ENCODE measurements at regions not wholly inside any gene's neighbourhood (a gene's known extent, or its start where the extent isn't known, plus 50 kb on each side); places are given as distances from the start of the nearest gene placed in this dataset.

- DNase-seq (ENCODE audit: extremely low read depth, low read depth, low spot score) = no peak
Measured at GRCh38 chr20:58019850-58020625, 208.4 kb downstream of the ANKRD60 start.

- no peak for DNase-seq (ENCODE audit: extremely low read depth, low read depth, low spot score)
Measured at GRCh38 chr20:58019027-58019849, 209.2 kb downstream of the ANKRD60 start.

- no peak for DNase-seq (ENCODE audit: extremely low read depth, low read depth, low spot score)
Measured at GRCh38 chr20:58018590-58018989, 209.9 kb downstream of the ANKRD60 start.

GRCh38 chr20:58017970-58018530 is 210.4 kb downstream of the ANKRD60 start:
- no peak for DNase-seq (ENCODE audit: extremely low read depth, low read depth, low spot score)

DNA sequence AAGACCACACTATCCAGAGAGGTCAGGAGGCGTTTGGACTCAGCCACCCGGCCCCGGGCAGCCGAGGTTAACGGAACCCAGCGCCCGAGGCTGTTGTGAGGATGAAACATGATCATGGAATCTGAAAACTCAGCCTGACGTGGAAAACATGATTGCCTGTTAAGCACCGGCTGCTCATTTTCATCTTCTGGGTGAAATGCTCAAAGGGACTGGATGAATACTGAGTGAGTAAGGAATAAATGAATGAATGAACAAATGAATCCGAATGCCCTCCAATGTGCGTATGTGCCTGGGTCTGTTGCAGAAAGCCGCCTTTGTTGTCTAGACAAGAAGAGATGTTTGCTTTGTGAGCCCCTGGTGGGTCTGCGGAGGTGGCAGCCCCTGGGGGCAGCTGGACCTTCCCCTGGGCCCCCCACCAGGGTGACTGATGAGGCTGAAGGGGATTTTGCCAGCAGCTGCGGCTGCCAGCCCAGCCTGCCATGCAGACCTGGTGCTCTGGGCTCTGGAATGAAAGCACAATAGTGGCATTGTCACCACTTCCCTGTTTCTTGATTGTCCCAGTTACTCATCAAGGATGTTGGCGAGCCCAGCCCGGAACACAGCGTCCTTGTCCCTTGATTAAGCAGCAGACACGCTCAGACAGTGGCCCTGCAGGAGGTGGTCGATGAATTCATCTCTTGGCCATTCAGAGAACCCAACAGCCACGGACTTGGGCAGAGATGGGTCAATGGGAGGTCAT is 211.1 kb downstream of the ANKRD60 start:
- DNase-seq (ENCODE audit: extremely low read depth, low read depth, low spot score) = no peak

DNA sequence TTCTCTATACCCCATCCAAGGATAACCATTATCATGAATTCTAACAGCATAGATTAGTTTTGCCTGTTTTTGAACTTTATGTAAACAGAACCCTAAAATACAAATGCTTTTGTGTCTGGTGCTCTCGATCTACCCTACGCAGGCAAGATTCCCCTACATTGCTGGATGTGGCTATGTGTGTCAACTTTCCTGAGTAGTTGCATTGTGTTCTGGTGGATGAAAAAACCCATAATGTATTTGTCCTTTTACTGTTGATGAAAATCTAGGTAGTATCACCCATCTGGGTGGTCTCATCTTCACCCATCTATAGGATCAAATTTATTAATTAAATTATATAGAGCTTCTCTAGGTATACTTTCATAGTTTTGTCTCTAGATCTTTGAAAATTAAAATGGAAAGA is 211.7 kb downstream of the ANKRD60 start:
- DNase-seq (ENCODE audit: extremely low read depth, low read depth, low spot score) = no peak

GRCh38 chr20:58014628-58015315 is 213.7 kb downstream of the ANKRD60 start:
- no peak for DNase-seq (ENCODE audit: extremely low read depth, low read depth, low spot score)

- no peak for DNase-seq (ENCODE audit: extremely low read depth, low read depth, low spot score)
Measured at GRCh38 chr20:58012731-58013510, 215.5 kb downstream of the ANKRD60 start.

GRCh38 chr20:58011947-58012610 is 216.4 kb downstream of the ANKRD60 start:
- DNase-seq (ENCODE audit: extremely low read depth, low read depth, low spot score) = no peak

DNA sequence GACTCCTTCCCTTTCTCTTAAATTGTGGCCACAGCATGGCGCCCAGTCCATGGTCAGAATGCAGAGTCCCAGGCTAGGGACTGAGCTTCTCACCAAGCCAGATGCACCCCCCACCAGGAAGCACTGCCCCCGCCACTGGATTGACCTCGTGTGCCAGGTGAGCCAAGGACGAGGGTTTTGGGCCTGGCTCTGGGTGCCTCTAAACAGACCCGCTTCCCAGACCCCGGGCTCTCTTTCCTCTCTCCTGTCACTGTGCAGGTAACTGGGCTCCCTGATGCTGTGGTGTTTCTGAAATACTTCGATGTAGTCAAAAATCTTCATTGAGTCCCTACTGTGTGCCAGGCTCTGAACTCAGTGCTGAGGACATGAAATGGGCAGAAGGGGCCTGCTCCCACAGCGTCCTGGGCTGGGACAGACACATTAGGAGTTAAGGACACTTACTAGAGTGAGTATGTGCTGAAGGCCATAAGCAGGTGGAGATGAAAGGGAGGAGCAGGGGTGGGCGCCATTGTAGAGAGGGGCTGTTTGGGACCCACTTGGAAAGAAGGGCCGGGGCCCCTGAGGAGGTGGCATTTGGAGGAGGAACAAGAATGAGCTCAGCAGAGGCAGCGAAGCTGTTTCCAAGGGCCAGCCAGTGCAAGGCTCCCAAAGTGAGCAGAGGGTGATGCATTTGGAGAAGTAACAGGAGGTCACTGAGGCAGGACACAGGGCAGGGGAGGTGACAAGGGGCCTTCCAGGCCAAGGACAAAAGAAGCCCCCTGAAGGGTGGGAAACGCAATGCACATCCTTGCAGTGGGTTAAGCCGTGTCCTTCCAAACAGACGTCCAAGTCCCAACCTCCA is 217.1 kb downstream of the ANKRD60 start:
- no peak for DNase-seq (ENCODE audit: extremely low read depth, low read depth, low spot score)

GRCh38 chr20:58010666-58011065 is 217.8 kb downstream of the ANKRD60 start:
- no peak for DNase-seq (ENCODE audit: extremely low read depth, low read depth, low spot score)

DNA sequence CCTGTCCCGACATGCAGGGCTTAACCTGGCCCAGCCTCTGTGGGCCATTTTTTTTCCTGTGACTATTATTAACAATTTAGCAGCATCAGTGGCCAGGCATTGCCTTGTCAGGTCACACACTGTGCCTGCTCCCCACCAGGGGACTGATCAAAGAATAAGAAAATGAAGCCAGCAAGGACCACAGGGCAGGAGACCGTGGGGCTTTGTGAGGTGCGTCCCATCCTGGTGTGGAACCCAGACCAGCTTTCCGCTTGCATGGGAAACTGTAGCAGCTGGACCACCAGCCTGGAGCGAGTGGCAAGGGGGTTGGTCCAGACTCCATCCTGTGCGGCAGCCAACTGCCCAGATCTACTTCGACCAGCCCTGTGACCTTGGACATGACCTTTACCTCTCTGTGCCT is 218.3 kb downstream of the ANKRD60 start:
- DNase-seq (ENCODE audit: extremely low read depth, low read depth, low spot score) = no peak

GRCh38 chr20:58008866-58009265 is 219.6 kb downstream of the ANKRD60 start:
- DNase-seq (ENCODE audit: extremely low read depth, low read depth, low spot score) = no peak

DNA sequence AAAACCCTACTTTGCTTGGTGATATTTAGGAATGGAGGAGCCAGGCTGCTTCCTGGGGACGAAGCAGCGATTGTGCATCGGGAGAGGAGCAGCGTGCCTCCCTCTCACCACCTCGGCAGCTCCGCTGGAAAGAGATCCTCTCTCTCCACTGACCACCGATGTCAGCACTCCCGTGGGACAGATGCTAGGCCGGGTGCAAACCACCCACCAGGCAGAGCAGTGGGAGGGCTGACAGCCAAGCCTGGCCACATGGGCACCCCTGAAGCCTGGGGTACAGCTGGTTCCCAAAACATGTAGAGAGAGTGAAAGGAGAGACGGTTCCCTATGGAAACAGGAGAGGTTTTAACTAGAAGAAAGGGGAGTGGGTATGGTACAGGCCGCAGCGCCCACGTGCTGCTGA is 220.0 kb downstream of the ANKRD60 start:
- DNase-seq (ENCODE audit: extremely low read depth, low read depth, low spot score) = no peak

- no peak for DNase-seq (ENCODE audit: extremely low read depth, low read depth, low spot score)
Measured at GRCh38 chr20:58007947-58008346, 220.5 kb downstream of the ANKRD60 start.

DNA sequence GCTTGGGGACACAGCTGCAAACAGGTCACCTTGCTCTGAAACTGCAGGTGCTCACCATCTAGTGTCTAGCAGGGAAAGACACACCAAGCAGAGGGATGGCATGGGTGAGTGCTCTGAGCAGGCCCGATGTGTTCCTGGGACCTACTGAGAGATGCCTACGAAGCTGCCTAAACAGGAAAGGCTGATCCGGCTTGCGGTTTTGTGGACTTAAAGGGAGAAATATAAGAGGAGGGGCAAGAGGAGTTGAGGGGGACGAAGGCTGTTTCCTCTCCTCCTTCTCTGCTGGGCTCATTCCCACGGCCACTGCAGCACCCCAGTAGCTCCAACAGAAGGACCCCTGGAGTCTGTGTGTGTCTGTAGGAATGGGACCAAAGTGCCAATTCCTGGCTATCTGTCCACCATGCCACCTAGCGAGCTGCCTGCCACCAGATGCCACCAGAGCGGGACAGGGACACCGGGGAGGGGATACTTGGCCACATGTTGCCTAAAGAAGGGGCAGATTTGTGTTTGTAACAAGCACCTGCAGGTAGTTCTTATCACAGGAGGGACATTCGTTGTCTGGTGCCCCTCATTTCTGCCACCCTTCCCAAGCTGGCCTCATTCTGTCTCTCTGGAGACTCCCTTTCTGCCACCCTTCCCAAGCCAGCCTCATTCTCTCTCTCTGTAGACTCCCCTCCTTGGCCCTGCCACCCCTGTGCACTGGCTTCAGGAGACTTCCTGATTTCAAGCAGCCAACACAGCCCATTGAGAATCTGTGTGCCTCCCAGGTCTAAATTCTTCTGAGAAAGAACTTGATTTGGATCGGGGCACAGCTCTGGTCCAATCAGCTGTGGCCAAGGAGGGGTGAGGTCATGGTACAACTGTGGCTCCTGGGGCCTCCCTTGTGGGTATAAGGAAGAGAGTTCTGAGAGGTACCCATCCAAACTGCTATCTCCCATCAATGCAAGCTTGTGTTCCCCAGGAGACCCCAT is 221.8 kb downstream of the ANKRD60 start:
- no peak for DNase-seq (ENCODE audit: extremely low read depth, low read depth, low spot score)

Measured in glomerular endothelial cell (primary cell).